ENCODE measurements at regions not wholly inside any gene's neighbourhood (a gene's known extent, or its start where the extent isn't known, plus 50 kb on each side); places are given as distances from the start of the nearest gene placed in this dataset.
"Not testable (repeated sequence)": the region's sequence is repeated elsewhere in the genome, so short reads cannot be mapped to it uniquely, and the experiment has no call there.

GRCh38 chr6:119430805-119431204, 81.2 kb upstream of the MAN1A1 start:
- DNase-seq = no peak

- DNase-seq = no peak
Observed at GRCh38 chr6:119428633-119429032, 79.1 kb upstream of the MAN1A1 start.

GRCh38 chr6:119426619-119427018, 77.1 kb upstream of the MAN1A1 start:
- DNase-seq = no peak

- DNase-seq = no peak
Observed at GRCh38 chr6:119423996-119424395, 74.4 kb upstream of the MAN1A1 start.

GRCh38 chr6:119418084-119418483, 68.5 kb upstream of the MAN1A1 start:
- not testable (repeated sequence) for DNase-seq

- DNase-seq = no peak
Observed at GRCh38 chr6:119407156-119407555, 57.6 kb upstream of the MAN1A1 start.

GRCh38 chr6:119405114-119405513, 55.6 kb upstream of the MAN1A1 start:
- DNase-seq = not testable (repeated sequence)

Measured in activated effector memory CD4-positive, alpha-beta T cell treated with anti-CD3 and anti-CD28 coated beads, Interleukin-2, amount 50 U/mL, for 16 hours (primary cell).